ENCODE measurements at regions not wholly inside any gene's neighbourhood (a gene's known extent, or its start where the extent isn't known, plus 50 kb on each side); places are given as distances from the start of the nearest gene placed in this dataset.

- Histone ChIP-seq H3K9ac (ENCODE audit: low read depth in 1 of 2, low read length in 2 of 2) (no peak overlapping the region), H3K36me3 (ENCODE audit: control insufficient read depth in 4 of 4, insufficient read depth in 3 of 4, low read depth in 1 of 4, low read length in 3 of 4) (no peaks in the 10 kb centered on the region), H3K4me3 (ENCODE audit: low read depth in 1 of 3, low read length in 3 of 3) (no peak overlapping the region), H3K27ac (ENCODE audit: low read depth in 1 of 2, low read length in 2 of 2) (no peak overlapping the region), H3K27me3 (ENCODE audit: control insufficient read depth in 4 of 4, insufficient read depth in 4 of 4, low read length in 3 of 4) (no peaks in the 10 kb centered on the region), H3K4me1 (ENCODE audit: control insufficient read depth in 4 of 4, insufficient read depth in 4 of 4, low read length in 3 of 4) (no peaks in the 10 kb centered on the region), H3K9me3 (ENCODE audit: control insufficient read depth in 4 of 4, low read length in 3 of 4) (no peaks in the 10 kb centered on the region)
- no peak for DNase-seq (ENCODE audit: low spot score)
- 60% methylated on average over 3 of the region's 3 CpGs for WGBS
- TF ChIP-seq SP1 (IDR thresholded peaks at IDR 0.05) (no peak), FOXA2 (IDR thresholded peaks at IDR 0.05) (no peak), FOXA1 (IDR thresholded peaks at IDR 0.05) (no peak), HNF4A (conservative IDR thresholded peaks at IDR 0.05) (no peak), YY1 (IDR thresholded peaks at IDR 0.05) (no peak), MAX (IDR thresholded peaks at IDR 0.05) (no peak), ZBTB33 (IDR thresholded peaks at IDR 0.05) (no peak), CTCF (IDR thresholded peaks at IDR 0.05; ENCODE audit: low read depth, low read length, missing input control) (no peak), NR2F2 (IDR thresholded peaks at IDR 0.05) (no peak), ATF3 (IDR thresholded peaks at IDR 0.05) (no peak), RXRA (IDR thresholded peaks at IDR 0.05) (no peak), GABPA (IDR thresholded peaks at IDR 0.05 in 1 of 2, conservative IDR thresholded peaks at IDR 0.05 in 1 of 2) (no peak), JUND (IDR thresholded peaks at IDR 0.05) (no peak), EGR1 (IDR thresholded peaks at IDR 0.05; ENCODE audit: low read depth in 2 of 2) (no peak), TAF1 (conservative IDR thresholded peaks at IDR 0.05) (no peak), RAD21 (IDR thresholded peaks at IDR 0.05) (no peak), HNF4G (IDR thresholded peaks at IDR 0.05) (no peak), REST (IDR thresholded peaks at IDR 0.05) (no peak)
Observed at GRCh38 chr7:81514546-81514945, 255.3 kb downstream of the HGF start.
